AG09309 (cell line): ENCODE measurements at regions not wholly inside any gene's neighbourhood (a gene's known extent, or its start where the extent isn't known, plus 50 kb on each side); places are given as distances from the start of the nearest gene placed in this dataset.

Experiments used
- DNase-seq: peaks from one replicate; pipeline ENCODE4 v3.0.0-alpha.2; 2010; ENCODE audit warnings: low read depth
- H3K4me3 ChIP-seq: 2 replicates; pipeline ENCODE4 v1.5.1; 2011; ENCODE audit warnings: mild to moderate bottlenecking, low read depth, low read length, moderate library complexity; ENCODE audit not compliant: control insufficient read depth
- TF ChIP-seq, protein P1 (sequence below): IDR thresholded peaks from 2 replicates; pipeline ENCODE4 v1.5.1; 2011; ENCODE audit warnings: mild to moderate bottlenecking, low read depth, low read length, inconsistent platforms; ENCODE audit not compliant: insufficient read depth, control insufficient read depth; ENCODE audit errors: missing control alignments

DNA sequence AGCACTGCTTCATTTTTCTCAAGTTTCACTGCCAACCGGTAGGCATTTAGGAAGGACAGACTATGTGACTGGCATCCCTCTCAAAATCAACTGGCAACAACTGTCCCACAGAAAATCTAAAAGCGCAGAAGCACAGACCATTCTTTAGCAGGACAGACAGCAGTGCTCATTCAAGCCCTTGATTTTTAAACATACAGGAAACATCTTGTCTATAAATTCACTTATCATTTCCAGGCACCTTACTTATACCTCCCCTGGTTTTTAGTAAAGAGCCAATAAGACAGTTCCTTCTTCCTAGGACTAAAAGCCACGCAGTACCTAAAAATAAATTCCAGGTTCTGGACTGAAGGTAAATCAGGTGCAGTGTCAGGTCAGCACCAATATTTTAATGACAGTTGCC lies 343.2 kb upstream of the WWC1 start:
- no peak overlapping the region for H3K4me3 ChIP-seq
- TF ChIP-seq, protein P1, sequence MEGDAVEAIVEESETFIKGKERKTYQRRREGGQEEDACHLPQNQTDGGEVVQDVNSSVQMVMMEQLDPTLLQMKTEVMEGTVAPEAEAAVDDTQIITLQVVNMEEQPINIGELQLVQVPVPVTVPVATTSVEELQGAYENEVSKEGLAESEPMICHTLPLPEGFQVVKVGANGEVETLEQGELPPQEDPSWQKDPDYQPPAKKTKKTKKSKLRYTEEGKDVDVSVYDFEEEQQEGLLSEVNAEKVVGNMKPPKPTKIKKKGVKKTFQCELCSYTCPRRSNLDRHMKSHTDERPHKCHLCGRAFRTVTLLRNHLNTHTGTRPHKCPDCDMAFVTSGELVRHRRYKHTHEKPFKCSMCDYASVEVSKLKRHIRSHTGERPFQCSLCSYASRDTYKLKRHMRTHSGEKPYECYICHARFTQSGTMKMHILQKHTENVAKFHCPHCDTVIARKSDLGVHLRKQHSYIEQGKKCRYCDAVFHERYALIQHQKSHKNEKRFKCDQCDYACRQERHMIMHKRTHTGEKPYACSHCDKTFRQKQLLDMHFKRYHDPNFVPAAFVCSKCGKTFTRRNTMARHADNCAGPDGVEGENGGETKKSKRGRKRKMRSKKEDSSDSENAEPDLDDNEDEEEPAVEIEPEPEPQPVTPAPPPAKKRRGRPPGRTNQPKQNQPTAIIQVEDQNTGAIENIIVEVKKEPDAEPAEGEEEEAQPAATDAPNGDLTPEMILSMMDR = no peak
- DNase-seq = no peak

DNA sequence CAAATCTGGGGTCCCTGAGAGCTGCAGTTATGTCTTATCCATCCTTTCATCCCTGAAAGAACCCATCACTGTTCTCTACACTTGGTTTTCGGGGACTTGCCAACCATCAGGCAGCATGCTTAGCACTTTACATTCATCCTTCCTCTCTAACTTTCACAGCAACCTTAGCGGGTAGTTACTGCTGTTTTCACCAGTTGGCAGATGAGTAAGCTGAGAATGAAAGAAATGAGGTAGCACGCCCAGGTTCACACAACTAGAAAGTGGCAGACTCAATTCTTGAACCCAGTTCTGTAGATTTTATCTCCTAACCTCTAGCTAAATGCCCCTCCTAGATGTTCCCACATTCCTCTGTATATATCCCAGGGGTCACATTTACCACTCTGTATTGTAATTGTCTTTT lies 342.0 kb upstream of the WWC1 start:
- TF ChIP-seq, protein P1 = no peak
- no peak overlapping the region for H3K4me3 ChIP-seq
- DNase-seq = no peak

DNA sequence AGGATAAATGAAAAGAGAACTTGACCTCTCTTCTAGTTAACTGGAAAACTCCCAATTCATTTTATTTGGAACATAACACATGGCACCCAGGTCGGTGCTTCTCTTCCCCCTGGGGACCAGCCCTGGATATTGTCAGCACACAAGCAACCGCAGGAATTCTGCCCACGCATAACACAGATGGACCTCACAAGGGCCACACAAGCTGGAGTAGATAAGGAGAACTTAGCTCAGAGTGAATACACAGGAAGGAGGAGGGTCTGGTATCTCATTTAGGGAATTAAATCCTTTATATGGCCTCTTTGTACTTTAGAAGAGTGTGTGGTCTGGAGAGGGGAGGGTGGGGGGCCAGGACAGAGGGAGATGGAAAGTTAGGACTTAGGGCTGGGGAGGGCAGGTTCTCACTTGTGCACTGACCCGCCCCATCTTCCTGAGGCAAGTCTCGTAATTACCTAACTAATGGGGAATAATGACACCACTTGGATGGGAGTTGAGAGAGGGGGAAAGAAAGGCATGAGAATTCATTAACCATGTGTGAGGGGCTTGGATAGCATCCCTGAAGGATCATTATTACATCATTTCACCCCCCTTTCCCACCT lies 341.2 kb upstream of the WWC1 start:
- TF ChIP-seq, protein P1 = no peak
- no peak overlapping the region for H3K4me3 ChIP-seq
- peak; percentile 69 for DNase-seq

DNA sequence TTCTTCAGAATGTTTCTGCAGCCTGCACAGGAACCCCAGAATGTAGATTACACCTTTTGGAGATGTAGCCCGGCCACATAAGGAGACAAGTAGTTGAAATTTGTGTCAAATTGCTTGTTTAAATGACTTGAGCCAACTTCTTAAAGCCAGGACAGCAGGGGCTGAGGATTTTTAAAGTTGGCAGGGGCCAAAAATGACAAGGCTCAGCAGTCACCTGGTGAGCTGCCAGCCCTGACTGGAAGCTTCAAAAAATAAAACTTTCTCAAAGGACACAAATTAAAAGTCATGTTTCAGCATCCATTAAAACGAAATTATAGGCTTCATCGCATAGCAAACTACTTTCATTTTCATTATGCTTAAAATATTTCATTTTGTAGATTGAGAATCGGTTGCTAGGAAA lies 340.3 kb upstream of the WWC1 start:
- no peak for DNase-seq
- peak overlapping the region; percentile 14 for H3K4me3 ChIP-seq
- TF ChIP-seq, protein P1 = no peak

DNA sequence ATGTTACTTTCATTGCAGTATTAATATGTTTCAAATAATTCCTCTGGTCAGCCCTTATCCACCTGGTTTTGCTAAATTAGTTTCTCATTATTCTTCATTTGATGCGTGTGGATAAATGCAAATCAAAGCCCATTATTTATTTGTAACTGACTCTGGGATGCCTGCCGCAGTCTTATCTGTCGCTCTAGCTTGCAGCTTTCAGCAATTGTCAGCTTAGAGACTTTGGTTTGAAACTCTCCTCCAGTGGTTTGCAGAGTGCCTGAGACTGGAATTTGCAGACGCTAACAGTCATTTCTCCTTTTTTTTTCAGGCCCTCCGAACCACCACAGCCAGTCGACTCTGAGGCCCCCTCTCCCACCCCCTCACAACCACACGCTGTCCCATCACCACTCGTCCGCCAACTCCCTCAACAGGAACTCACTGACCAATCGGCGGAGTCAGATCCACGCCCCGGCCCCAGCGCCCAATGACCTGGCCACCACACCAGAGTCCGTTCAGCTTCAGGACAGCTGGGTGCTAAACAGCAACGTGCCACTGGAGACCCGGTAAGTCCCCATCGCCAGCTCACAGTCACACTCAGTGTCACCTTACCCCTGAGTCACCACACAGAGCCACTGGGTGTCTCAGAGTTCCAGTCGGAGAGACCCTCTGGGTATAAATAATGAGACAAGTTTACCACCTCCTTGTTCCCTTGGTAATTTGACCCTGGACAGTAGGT lies 339.0 kb upstream of the WWC1 start:
- no peak overlapping the region for H3K4me3 ChIP-seq
- TF ChIP-seq, protein P1 = no peak
- no peak for DNase-seq

DNA sequence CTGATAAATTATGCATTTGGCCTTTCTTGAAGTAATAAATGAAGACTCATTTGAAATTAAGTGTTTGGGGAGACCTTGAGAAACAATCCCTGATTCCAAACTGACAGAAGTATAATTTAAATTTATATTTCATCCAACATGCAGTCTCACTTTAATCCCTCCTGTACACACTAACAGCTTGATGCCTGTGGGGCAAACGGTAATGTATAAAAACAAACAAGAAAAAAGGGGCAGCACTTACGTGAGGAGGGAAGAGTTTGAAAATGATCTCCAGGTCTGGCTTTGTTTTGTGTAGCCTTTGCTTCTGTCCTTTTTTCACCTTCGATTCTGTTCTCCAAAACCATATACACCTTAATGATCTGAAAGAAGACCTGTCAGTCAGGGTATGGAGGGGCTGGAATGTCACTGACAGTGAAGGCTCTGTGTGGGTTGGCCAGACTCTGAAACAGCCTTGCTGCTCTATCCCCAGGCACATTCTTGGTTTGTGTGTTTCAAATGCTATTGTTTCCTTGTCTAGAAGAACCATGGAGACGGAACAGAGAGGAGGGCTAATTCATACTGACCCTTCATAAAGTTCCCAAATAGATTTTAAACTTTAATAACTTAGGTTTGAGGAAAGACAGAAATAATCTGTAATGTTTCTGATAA lies 338.2 kb upstream of the WWC1 start:
- no peak for DNase-seq
- H3K4me3 ChIP-seq = no peak overlapping the region
- TF ChIP-seq, protein P1 = no peak
